Epithelial cell of proximal tubule (primary cell): ENCODE measurements at regions not wholly inside any gene's neighbourhood (a gene's known extent, or its start where the extent isn't known, plus 50 kb on each side); places are given as distances from the start of the nearest gene placed in this dataset.
A peak's percentile ranks its signal among the peaks of the same experiment; 100 is the strongest.

Experiments
- DNase-seq: peaks from one replicate; pipeline ENCODE4 v3.0.0-alpha.2; 2011; ENCODE audit warnings: low read depth
- H3K4me3 ChIP-seq: 2 replicates; pipeline ENCODE4 v1.5.1; 2011; ENCODE audit warnings: low read depth, mild to moderate bottlenecking, low read length
- TF ChIP-seq, protein P1 (sequence below): conservative IDR thresholded peaks from 2 replicates; pipeline ENCODE4 v1.5.1; 2012; ENCODE audit warnings: low read depth, mild to moderate bottlenecking, low read length

DNA sequence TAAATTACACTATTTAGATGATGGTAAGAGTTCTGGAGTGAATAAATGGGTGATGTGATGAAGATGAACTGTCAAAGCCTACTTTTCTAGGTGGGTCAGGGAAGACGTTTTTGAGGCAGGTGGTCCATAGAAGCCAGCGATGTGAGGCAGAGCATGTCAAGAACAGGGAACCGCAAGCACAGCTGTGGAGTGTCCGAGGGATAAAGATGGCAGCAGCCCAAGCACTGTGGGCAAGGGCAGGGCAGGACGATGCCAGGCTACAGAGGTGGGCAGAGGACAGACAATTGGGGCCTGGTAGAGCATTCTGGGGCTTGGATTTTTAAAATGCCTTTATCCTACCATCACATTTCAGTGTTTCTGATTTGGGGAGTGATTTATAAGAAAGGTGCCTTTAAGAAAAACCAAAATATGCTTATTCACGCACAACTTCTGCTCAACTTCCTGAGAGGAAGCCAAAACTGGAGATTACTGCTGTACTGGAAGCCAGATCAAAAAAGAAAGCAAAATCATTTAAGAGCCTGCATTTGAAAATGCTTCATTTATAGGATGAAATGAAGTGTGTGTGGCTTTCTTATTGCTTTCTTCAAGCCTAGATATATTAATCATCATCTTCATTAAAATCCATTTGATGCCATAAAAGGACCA is 119.0 kb upstream of the WDR17 start:
- no peak for DNase-seq
- TF ChIP-seq, protein P1, sequence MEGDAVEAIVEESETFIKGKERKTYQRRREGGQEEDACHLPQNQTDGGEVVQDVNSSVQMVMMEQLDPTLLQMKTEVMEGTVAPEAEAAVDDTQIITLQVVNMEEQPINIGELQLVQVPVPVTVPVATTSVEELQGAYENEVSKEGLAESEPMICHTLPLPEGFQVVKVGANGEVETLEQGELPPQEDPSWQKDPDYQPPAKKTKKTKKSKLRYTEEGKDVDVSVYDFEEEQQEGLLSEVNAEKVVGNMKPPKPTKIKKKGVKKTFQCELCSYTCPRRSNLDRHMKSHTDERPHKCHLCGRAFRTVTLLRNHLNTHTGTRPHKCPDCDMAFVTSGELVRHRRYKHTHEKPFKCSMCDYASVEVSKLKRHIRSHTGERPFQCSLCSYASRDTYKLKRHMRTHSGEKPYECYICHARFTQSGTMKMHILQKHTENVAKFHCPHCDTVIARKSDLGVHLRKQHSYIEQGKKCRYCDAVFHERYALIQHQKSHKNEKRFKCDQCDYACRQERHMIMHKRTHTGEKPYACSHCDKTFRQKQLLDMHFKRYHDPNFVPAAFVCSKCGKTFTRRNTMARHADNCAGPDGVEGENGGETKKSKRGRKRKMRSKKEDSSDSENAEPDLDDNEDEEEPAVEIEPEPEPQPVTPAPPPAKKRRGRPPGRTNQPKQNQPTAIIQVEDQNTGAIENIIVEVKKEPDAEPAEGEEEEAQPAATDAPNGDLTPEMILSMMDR = no peak
- no peak overlapping the region for H3K4me3 ChIP-seq

DNA sequence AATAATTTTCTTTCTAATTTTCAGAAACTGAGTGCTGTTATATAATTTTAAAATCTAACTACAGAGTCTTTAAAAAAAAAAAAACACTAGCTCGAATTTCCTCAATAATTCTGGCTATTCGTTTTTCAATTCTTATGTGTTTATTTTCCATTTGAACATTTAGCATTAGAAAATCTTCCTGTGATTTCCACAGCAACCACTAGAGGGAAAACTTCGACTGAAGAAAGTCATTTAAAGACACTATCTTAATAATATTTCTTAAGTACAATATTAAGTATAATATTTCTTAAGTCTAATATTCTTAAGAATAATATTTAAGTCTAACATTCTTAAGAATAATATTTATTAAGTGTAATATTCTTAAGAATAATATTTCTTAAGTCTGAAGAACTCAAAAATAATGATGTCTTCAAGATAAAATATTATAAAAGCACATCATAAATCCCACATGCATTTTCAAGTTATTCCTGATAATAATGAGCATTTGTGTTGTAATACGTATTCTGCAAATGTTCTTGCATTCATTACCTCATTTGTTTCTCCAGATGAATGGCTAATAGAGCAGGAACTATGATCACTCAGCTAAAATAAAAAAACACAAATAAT is 118.4 kb upstream of the WDR17 start:
- H3K4me3 ChIP-seq = no peak overlapping the region
- no peak for DNase-seq
- TF ChIP-seq, protein P1 = peak; percentile 67

DNA sequence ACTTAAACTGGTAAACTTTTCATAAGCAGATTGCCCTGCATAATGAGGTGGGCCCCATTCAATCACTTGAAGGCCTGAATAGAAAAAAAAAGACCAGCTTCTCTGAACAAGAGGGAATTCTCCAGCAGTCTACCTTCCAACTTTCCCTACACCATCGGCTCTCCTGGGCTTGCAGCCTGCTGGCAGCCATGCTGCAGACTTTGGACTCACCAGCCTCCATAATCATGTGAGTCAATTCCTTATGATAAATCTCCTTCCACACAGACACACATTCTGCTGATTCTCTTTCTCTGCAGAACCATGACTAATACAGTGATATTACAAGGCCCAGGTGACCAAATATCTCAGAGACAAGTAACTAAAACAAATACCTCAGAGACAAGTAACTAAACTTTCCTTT is 113.8 kb upstream of the WDR17 start:
- H3K4me3 ChIP-seq = no peak overlapping the region
- TF ChIP-seq, protein P1 = no peak
- DNase-seq = peak; percentile 63

DNA sequence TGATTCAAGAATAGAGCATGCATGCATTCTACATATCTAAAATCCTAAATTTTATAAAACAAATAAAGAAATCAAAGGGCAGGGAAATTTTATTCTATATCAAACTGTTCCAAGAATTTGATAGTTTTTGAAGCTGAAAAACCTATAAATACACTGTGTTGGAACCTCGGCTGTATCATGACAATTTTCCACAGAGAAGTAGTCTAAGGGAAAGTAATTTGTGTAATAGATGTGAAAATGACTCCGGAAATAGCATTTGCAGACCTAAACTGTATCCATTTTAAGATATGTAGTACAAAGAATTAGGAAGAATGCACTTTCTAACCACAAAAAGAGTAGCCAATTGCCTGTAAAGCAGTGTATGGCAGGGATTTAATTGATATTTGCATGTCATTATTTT is 112.5 kb upstream of the WDR17 start:
- TF ChIP-seq, protein P1 = no peak
- H3K4me3 ChIP-seq = no peak overlapping the region
- no peak for DNase-seq

DNA sequence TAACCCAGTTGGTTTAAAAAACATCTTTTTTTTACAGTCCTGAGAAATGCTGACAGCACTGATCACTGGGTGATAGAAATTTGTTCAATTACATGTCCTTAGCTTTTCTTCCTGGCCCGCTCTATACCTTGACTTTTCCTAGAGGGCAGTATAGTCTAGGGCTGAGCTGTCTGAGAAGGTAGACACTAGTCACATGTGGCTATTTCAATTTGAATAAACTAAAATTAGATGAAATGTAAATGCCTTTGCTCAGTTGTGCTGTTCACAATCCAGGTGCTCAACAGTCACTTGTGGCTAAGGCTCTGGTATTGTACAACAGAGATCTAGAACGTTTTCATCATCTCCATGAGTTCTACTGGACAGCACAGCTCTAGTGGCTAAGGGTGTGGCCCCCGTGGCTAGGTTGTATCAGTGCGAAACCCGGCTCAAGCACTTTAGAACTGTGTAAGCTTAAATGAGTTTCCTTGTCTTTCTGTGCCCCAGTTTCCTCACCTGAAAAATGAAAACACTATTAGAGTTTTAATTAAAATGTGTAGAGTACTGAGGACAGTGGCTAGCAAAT is 111.6 kb upstream of the WDR17 start:
- no peak overlapping the region for H3K4me3 ChIP-seq
- TF ChIP-seq, protein P1 = peak; percentile 41
- no peak for DNase-seq

DNA sequence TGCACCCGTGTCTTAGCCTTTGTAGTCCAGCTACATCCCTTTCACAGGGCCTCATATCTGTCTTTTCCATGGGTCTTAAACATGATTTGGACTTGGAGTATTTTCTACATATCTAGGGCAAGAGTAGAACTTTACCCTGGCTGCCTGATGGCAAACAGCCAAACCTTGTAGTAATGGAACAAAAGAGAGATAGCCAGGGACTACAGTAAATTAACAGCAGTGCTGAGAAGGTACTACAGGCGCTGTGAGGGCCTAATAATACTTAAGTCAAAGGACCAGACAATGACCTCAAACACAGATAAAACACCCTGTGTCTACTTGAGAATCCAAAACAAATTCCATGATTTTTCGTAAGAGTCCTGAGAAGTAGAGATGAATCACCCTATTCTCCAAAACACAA is 111.0 kb upstream of the WDR17 start:
- TF ChIP-seq, protein P1 = no peak
- H3K4me3 ChIP-seq = no peak overlapping the region
- no peak for DNase-seq

DNA sequence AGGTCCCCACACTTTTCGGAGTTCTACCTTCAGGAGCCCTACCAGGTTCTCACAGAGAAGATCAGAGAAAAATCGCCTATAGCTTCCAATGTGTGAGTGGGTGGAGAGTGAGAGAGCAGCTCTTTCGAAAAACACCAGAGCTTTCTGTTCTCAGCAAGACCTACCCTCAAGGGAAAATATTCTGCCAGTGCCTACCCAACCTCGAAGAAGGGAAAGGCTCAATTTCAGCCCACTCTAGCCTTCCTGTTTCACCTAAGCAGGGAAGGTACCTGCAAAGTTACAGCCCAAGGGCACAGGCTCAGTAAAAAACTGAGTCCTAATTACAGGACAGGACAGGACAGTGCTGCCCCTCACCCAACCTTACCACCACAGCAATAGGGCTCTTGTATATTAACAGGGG is 104.0 kb upstream of the WDR17 start:
- H3K4me3 ChIP-seq = no peak overlapping the region
- DNase-seq = no peak
- TF ChIP-seq, protein P1 = no peak
